Thyroid gland (tissue), 4 donors: ENCODE measurements at regions not wholly inside any gene's neighbourhood (a gene's known extent, or its start where the extent isn't known, plus 50 kb on each side); places are given as distances from the start of the nearest gene placed in this dataset.

Experiments used
- POLR2A ChIP-seq, 2 donors: fragments of 450-650 bp; IDR thresholded peaks; one replicate each; pipeline ENCODE4 v1.6.1; 2017; ENCODE audit warnings: antibody characterized with exemption in 2 of 2, mild to moderate bottlenecking in 2 of 2, moderate library complexity in 1 of 2
- TF ChIP-seq, protein P1 (sequence below), 6 experiments: fragments of 200-600 bp in 3 of 6; fragments of 450-650 bp in 3 of 6; sonication (generic) in 3 of 6; IDR thresholded peaks; one replicate each; pipeline ENCODE4 v1.5.1; 2016 to 2019; ENCODE audit warnings: antibody characterized with exemption in 6 of 6, mild to moderate bottlenecking in 2 of 6, inconsistent platforms in 1 of 6, moderate library complexity in 1 of 6

DNA sequence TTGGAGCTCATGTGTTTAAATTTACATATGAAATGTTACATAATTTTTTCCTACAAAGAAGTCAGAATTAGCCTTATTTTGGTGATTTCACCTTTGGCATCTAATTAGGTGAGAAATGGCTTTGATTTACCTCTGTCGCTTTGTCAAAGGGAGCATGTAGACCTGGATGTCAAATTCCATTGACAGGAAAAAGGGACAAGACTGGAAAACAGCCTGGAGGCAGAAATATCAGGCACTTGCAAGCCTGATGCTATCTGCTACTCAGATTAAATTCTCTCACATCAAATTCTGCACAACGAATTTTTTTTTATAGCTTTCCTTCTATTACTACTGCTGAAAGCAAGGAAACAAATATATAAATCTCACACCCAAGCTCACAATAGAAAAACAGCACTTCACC, 54.1 kb upstream of the CTNND2 start:
- TF ChIP-seq, protein P1, sequence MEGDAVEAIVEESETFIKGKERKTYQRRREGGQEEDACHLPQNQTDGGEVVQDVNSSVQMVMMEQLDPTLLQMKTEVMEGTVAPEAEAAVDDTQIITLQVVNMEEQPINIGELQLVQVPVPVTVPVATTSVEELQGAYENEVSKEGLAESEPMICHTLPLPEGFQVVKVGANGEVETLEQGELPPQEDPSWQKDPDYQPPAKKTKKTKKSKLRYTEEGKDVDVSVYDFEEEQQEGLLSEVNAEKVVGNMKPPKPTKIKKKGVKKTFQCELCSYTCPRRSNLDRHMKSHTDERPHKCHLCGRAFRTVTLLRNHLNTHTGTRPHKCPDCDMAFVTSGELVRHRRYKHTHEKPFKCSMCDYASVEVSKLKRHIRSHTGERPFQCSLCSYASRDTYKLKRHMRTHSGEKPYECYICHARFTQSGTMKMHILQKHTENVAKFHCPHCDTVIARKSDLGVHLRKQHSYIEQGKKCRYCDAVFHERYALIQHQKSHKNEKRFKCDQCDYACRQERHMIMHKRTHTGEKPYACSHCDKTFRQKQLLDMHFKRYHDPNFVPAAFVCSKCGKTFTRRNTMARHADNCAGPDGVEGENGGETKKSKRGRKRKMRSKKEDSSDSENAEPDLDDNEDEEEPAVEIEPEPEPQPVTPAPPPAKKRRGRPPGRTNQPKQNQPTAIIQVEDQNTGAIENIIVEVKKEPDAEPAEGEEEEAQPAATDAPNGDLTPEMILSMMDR (IDR thresholded peaks at IDR 0.05) = no peak
- TF ChIP-seq POLR2A (IDR thresholded peaks at IDR 0.05) = no peak
